IMR-90 (cell line): ENCODE measurements at regions not wholly inside any gene's neighbourhood (a gene's known extent, or its start where the extent isn't known, plus 50 kb on each side); places are given as distances from the start of the nearest gene placed in this dataset.

Experiments used
- ATAC-seq: fragments of 200-7000 bp; cut with Tn5 transposase; 2 replicates; pipeline ENCODE4 v1.9.1; 2020; ENCODE audit warnings: low read depth, mild to moderate bottlenecking, moderate library complexity
- BruUV-seq: library from RNA; stranded (reverse); fragments of 400-500 nt; replicated peaks from 2 replicates; lab custom pipeline; 2021; lab: Mats Ljungman, UMichigan
- CTCF ChIA-PET: fragments of 300-600 bp; formaldehyde crosslinking; extraction: SDS; loops from one replicate; lab custom pipeline; 2021; ENCODE audit warnings: antibody characterized with exemption; lab: Yijun Ruan, JAX
- POLR2A ChIA-PET: fragments of 300-600 bp; sonication (Branson Sonifier 250); formaldehyde crosslinking; loops from one replicate; lab custom pipeline; 2022; ENCODE audit warnings: antibody characterized with exemption; ENCODE audit not compliant: unreplicated experiment; lab: Charles Lee
- DNase-seq: peaks from one replicate; pipeline ENCODE4 v3.0.0; 2013
- H2AFZ ChIP-seq: replicated peaks from 2 replicates; pipeline ENCODE3; 2013; ENCODE audit warnings: low read length, mild to moderate bottlenecking; ENCODE audit not compliant: poor library complexity
- H2AK5ac ChIP-seq: 2 replicates; pipeline ENCODE4 v1.6.1; 2013; ENCODE audit warnings: low read depth, low read length, inconsistent platforms
- H2AK9ac ChIP-seq: replicated peaks from 2 replicates; pipeline ENCODE3; 2013; ENCODE audit warnings: mild to moderate bottlenecking, low read depth, low read length, moderate library complexity; ENCODE audit not compliant: poor library complexity
- H2BK120ac ChIP-seq: 2 replicates; pipeline ENCODE4 v1.6.1; 2013; ENCODE audit warnings: low read depth, low read length, inconsistent platforms
- H2BK15ac ChIP-seq: 3 replicates; pipeline ENCODE4 v1.6.1; 2013; ENCODE audit warnings: low read depth, low read length, inconsistent platforms
- H2BK20ac ChIP-seq: 2 replicates; pipeline ENCODE4 v1.6.1; 2013; ENCODE audit warnings: low read depth, mild to moderate bottlenecking, inconsistent platforms, low read length, moderate library complexity
- H2BK5ac ChIP-seq: 2 replicates; pipeline ENCODE4 v1.6.1; 2013; ENCODE audit warnings: mild to moderate bottlenecking, low read depth, low read length, inconsistent platforms; ENCODE audit not compliant: poor library complexity, severe bottlenecking
- H3K14ac ChIP-seq: replicated peaks from 2 replicates; pipeline ENCODE4 v1.6.1; 2013; ENCODE audit warnings: low read depth, low read length, inconsistent platforms
- H3K18ac ChIP-seq: 2 replicates; pipeline ENCODE4 v1.6.1; 2013; ENCODE audit warnings: low read depth, low read length, control low read depth
- H3K23ac ChIP-seq: 2 replicates; pipeline ENCODE4 v1.6.1; 2013; ENCODE audit warnings: low read depth, low read length, inconsistent platforms
- H3K27ac ChIP-seq: 2 replicates; pipeline ENCODE4 v1.5.1; 2013; ENCODE audit warnings: mild to moderate bottlenecking, control low read depth, low read length; ENCODE audit not compliant: insufficient read depth
- H3K27me3 ChIP-seq: 2 replicates; pipeline ENCODE4 v1.6.1; 2013; ENCODE audit warnings: low read length; ENCODE audit not compliant: control insufficient read depth, insufficient read depth
- H3K36me3 ChIP-seq: 2 replicates; pipeline ENCODE4 v1.6.1; 2013; ENCODE audit warnings: low read length, mixed read lengths; ENCODE audit not compliant: control insufficient read depth, insufficient read depth
- H3K4ac ChIP-seq: 2 replicates; pipeline ENCODE4 v1.6.1; 2013; ENCODE audit warnings: low read depth, low read length, inconsistent platforms
- H3K4me1 ChIP-seq: 2 replicates; pipeline ENCODE4 v1.6.1; 2013; ENCODE audit warnings: low read length, mixed read lengths; ENCODE audit not compliant: control insufficient read depth, insufficient read depth
- H3K4me2 ChIP-seq: 2 replicates; pipeline ENCODE4 v1.6.1; 2013; ENCODE audit warnings: low read depth, mild to moderate bottlenecking, control low read depth, low read length, moderate library complexity
- H3K4me3 ChIP-seq: 2 replicates; pipeline ENCODE4 v1.5.1; 2013; ENCODE audit warnings: low read depth, mild to moderate bottlenecking, control low read depth, low read length, moderate library complexity; ENCODE audit not compliant: insufficient read depth
- H3K56ac ChIP-seq: 2 replicates; pipeline ENCODE4 v1.6.1; 2013; ENCODE audit warnings: low read length, inconsistent platforms; ENCODE audit not compliant: insufficient read depth; ENCODE audit errors: extremely low read depth
- H3K79me1 ChIP-seq, 2 experiments: 2 replicates each; pipeline ENCODE4 v1.6.1; 2013; ENCODE audit warnings: low read length in 2 of 2, inconsistent platforms in 1 of 2, low read depth in 1 of 2
- H3K9ac ChIP-seq: 2 replicates; pipeline ENCODE4 v1.6.1; 2013; ENCODE audit warnings: low read depth, low read length, control low read depth
- H3K9me1 ChIP-seq: 2 replicates; pipeline ENCODE4 v1.6.1; 2013; ENCODE audit warnings: low read length, inconsistent platforms; ENCODE audit not compliant: insufficient read depth
- H3K9me3 ChIP-seq: 2 replicates; pipeline ENCODE4 v1.6.1; 2013; ENCODE audit warnings: low read length; ENCODE audit not compliant: control insufficient read depth, insufficient read depth
- H4K20me1 ChIP-seq: 2 replicates; pipeline ENCODE4 v1.6.1; 2013; ENCODE audit warnings: low read length, inconsistent platforms; ENCODE audit not compliant: insufficient read depth
- H4K5ac ChIP-seq: 2 replicates; pipeline ENCODE4 v1.6.1; 2013; ENCODE audit warnings: mild to moderate bottlenecking, low read depth, low read length, control low read depth
- H4K8ac ChIP-seq, 2 experiments: 2 replicates each; pipeline ENCODE4 v1.6.1; 2013; ENCODE audit warnings: low read depth in 2 of 2, low read length in 2 of 2, control low read depth in 1 of 2, inconsistent platforms in 1 of 2
- H4K91ac ChIP-seq: 2 replicates; pipeline ENCODE4 v1.6.1; 2013; ENCODE audit warnings: low read depth, low read length, inconsistent platforms; ENCODE audit not compliant: insufficient read depth
- BHLHE40 ChIP-seq: fragments of 150-350 bp; IDR thresholded peaks from 2 replicates; pipeline ENCODE4 v1.6.1; 2016; ENCODE audit warnings: mild to moderate bottlenecking, low read depth, low read length
- CEBPB ChIP-seq: IDR thresholded peaks from 2 replicates; pipeline ENCODE4 v1.6.1; 2012; ENCODE audit warnings: low read depth, low read length, improper control_type of control experiment
- MAFK ChIP-seq: IDR thresholded peaks from 2 replicates; pipeline ENCODE4 v1.6.1; 2012; ENCODE audit warnings: low read depth, low read length, improper control_type of control experiment
- MAZ ChIP-seq: IDR thresholded peaks from 2 replicates; pipeline ENCODE4 v1.6.1; 2012; ENCODE audit warnings: low read depth, mild to moderate bottlenecking, low read length, improper control_type of control experiment, moderate library complexity, borderline replicate concordance
- RFX5 ChIP-seq: IDR thresholded peaks from 2 replicates; pipeline ENCODE4 v1.8.0; 2012; ENCODE audit warnings: low read depth, mild to moderate bottlenecking, low read length, moderate library complexity
- WGBS, 2 experiments: methylation state at CpG; one replicate each; pipeline versions ENCODE4 v1.1.5 to v1.1.7; 2013; ENCODE audit warnings: missing lambda C conversion rate in 2 of 2; ENCODE audit not compliant: insufficient read length in 1 of 2; ENCODE audit errors: extremely low coverage in 2 of 2; 5-methylcytosine and 5-hydroxymethylcytosine counted together
- dilution Hi-C: fragments of 300-500 bp; cut with HindIII; formaldehyde crosslinking; loops from one replicate; pipeline ENCODE4 v1.14.3; 2018; ENCODE audit warnings: low sequenced_read_pairs; ENCODE audit not compliant: unreplicated experiment
- in situ Hi-C: fragments of 300-500 bp; cut with MboI; formaldehyde crosslinking; loops from 3 replicates; pipeline ENCODE4 v1.14.3; 2019; ENCODE audit warnings: low sequenced_read_pairs, inconsistent platforms, mixed read lengths
- intact Hi-C: fragments of 100-400 bp; cut with micrococcal nuclease; formaldehyde crosslinking; loops from 2 replicates; pipeline ENCODE4 v1.10.0; 2022
- TF ChIP-seq, protein P1 (sequence below): conservative IDR thresholded peaks from 2 replicates; pipeline ENCODE4 v1.5.1; 2012; ENCODE audit warnings: mild to moderate bottlenecking, low read depth, low read length, improper control_type of control experiment

- no peaks in the 10 kb centered on the region for H3K9me1 ChIP-seq
- no peak overlapping the region for H2BK20ac ChIP-seq
- no peaks in the 10 kb centered on the region for H3K79me1 ChIP-seq
- intact Hi-C loops: no loop called here
- no peaks in the 10 kb centered on the region for H3K27me3 ChIP-seq
- no peak overlapping the region for H4K5ac ChIP-seq
- no peak overlapping the region for H2AFZ ChIP-seq
- H3K27ac ChIP-seq: no peak overlapping the region
- no peaks in the 10 kb centered on the region for H4K20me1 ChIP-seq
- TF ChIP-seq MAZ (no peak), CEBPB (no peak), RFX5 (no peak), BHLHE40 (no peak), MAFK (no peak)
- TF ChIP-seq, protein P1, sequence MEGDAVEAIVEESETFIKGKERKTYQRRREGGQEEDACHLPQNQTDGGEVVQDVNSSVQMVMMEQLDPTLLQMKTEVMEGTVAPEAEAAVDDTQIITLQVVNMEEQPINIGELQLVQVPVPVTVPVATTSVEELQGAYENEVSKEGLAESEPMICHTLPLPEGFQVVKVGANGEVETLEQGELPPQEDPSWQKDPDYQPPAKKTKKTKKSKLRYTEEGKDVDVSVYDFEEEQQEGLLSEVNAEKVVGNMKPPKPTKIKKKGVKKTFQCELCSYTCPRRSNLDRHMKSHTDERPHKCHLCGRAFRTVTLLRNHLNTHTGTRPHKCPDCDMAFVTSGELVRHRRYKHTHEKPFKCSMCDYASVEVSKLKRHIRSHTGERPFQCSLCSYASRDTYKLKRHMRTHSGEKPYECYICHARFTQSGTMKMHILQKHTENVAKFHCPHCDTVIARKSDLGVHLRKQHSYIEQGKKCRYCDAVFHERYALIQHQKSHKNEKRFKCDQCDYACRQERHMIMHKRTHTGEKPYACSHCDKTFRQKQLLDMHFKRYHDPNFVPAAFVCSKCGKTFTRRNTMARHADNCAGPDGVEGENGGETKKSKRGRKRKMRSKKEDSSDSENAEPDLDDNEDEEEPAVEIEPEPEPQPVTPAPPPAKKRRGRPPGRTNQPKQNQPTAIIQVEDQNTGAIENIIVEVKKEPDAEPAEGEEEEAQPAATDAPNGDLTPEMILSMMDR: no peak
- no TSS peak for BruUV-seq
- WGBS, 2 experiments: 50% methylated on average over 4 of the region's 4 CpGs; no CpG with 5 or more reads in 1 of the 2 experiments
- H3K4me1 ChIP-seq: no peaks in the 10 kb centered on the region
- no peak overlapping the region for H3K4me3 ChIP-seq
- in situ Hi-C loops: no loop called here
- no peak overlapping the region for H3K14ac ChIP-seq
- no peak overlapping the region for H4K8ac ChIP-seq
- ATAC-seq (no peak), DNase-seq (no peak)
- H3K9me3 ChIP-seq: peaks cover 2% of the 10 kb centered on the region; the same call in 1 of the 2 replicates
- no peak overlapping the region for H2AK9ac ChIP-seq
- no peak overlapping the region for H2BK120ac ChIP-seq
- ChIA-PET POLR2A (no interaction called here), CTCF (no interaction called here)
- H4K91ac ChIP-seq: no peak overlapping the region
- H3K18ac ChIP-seq: no peak overlapping the region
- dilution Hi-C loops: no loop called here
- no peak overlapping the region for H2AK5ac ChIP-seq
- H3K56ac ChIP-seq: no peak overlapping the region
- no peak overlapping the region for H3K9ac ChIP-seq
- no peak overlapping the region for H3K23ac ChIP-seq
- no peak overlapping the region for H2BK15ac ChIP-seq
- no peak overlapping the region for H3K4me2 ChIP-seq
- H2BK5ac ChIP-seq: no peak overlapping the region
- H3K36me3 ChIP-seq: no peaks in the 10 kb centered on the region
- H3K4ac ChIP-seq: no peak overlapping the region
Measured at GRCh38 chr2:59930430-59930829, 623.0 kb downstream of the BCL11A start.
